HepG2 (cell line): ENCODE measurements at regions not wholly inside any gene's neighbourhood (a gene's known extent, or its start where the extent isn't known, plus 50 kb on each side); places are given as distances from the start of the nearest gene placed in this dataset.

Source experiments
- CREM ChIP-seq, 2 experiments: sonication (generic) in 1 of 2; formaldehyde crosslinking in 1 of 2; IDR thresholded peaks; 2 replicates each; pipeline versions ENCODE4 v1.4.0 to v1.6.1; 2016 to 2020; ENCODE audit warnings: antibody characterized with exemption in 1 of 2, mild to moderate bottlenecking in 1 of 2, missing genetic modification reagents in 1 of 2
- CTCF ChIP-seq: sonication (generic); formaldehyde crosslinking; IDR thresholded peaks from 2 replicates; pipeline ENCODE4 v1.5.0; 2020; ENCODE audit warnings: mild to moderate bottlenecking, missing genetic modification reagents, moderate library complexity
- EZH2 ChIP-seq: conservative IDR thresholded peaks from 2 replicates; pipeline ENCODE4 v1.6.1; 2012; ENCODE audit warnings: mild to moderate bottlenecking, low read depth, low read length, moderate library complexity
- MEIS1 ChIP-seq: sonication (generic); formaldehyde crosslinking; IDR thresholded peaks from 2 replicates; pipeline ENCODE4 v1.9.0; 2021; ENCODE audit warnings: mild to moderate bottlenecking, missing genetic modification reagents, moderate library complexity, borderline replicate concordance
- NFIC ChIP-seq: IDR thresholded peaks from 2 replicates; pipeline ENCODE4 v1.6.1; 2012; ENCODE audit warnings: mild to moderate bottlenecking, low read length, inconsistent platforms
- NFRKB ChIP-seq: fragments of 450-650 bp; IDR thresholded peaks from 2 replicates; pipeline ENCODE4 v1.6.1; 2017
- POLR2A ChIP-seq, 2 experiments: IDR thresholded peaks; 2 replicates each; pipeline ENCODE4 v1.6.1; 2011; ENCODE audit warnings: low read depth in 2 of 2, low read length in 2 of 2, mild to moderate bottlenecking in 1 of 2, moderate library complexity in 1 of 2; ENCODE audit not compliant: insufficient read depth in 1 of 2
- SETDB1 ChIP-seq: sonication (generic); formaldehyde crosslinking; IDR thresholded peaks from 2 replicates; pipeline ENCODE4 v1.5.1; 2020; ENCODE audit warnings: missing genetic modification reagents, mild to moderate bottlenecking, borderline replicate concordance
- YY1 ChIP-seq: IDR thresholded peaks from 2 replicates; pipeline ENCODE4 v1.6.1; 2011; ENCODE audit warnings: low read length, low read depth, moderate library complexity, mild to moderate bottlenecking; ENCODE audit not compliant: insufficient read depth, insufficient replicate concordance

- TF ChIP-seq POLR2A (IDR thresholded peaks at IDR 0.05; ENCODE audit: insufficient read depth in 1 of 2, low read depth in 2 of 2, low read length in 2 of 2): no peak
- TF ChIP-seq NFIC: no peak
- TF ChIP-seq CREM (IDR thresholded peaks at IDR 0.05): no peak
- no peak for TF ChIP-seq CREM (CRISPR knock-in tag; IDR thresholded peaks at IDR 0.05)
- TF ChIP-seq SETDB1 (CRISPR knock-in tag): no peak
- no peak for TF ChIP-seq EZH2
- no peak for TF ChIP-seq MEIS1 (CRISPR knock-in tag)
- TF ChIP-seq CTCF: no peak
- TF ChIP-seq YY1: no peak
- no peak for TF ChIP-seq NFRKB
Observed at GRCh38 chr6:4394786-4395185, 259.4 kb upstream of the ECI2 start.
